G401.6 (cell line): ENCODE measurements at regions not wholly inside any gene's neighbourhood (a gene's known extent, or its start where the extent isn't known, plus 50 kb on each side); places are given as distances from the start of the nearest gene placed in this dataset.
A peak's percentile ranks its signal among the peaks of the same experiment; 100 is the strongest.
"Not testable (repeated sequence)": the region's sequence is repeated elsewhere in the genome, so short reads cannot be mapped to it uniquely, and the experiment has no call there.

Experiments used
- FAIRE-seq: peaks from 2 replicates; lab custom pipeline; 2012; peaks lifted over from hg19 to GRCh38; lab: Jason Lieb, UNC

GRCh38 chr6:67870321-67870720 is 764.8 kb upstream of the ADGRB3 start:
- no peak for FAIRE-seq

GRCh38 chr6:67863346-67863745 is 771.7 kb upstream of the ADGRB3 start:
- no peak for FAIRE-seq

GRCh38 chr6:67854098-67854497 is 781.0 kb upstream of the ADGRB3 start:
- no peak for FAIRE-seq

GRCh38 chr6:67839818-67840217 is 795.3 kb upstream of the ADGRB3 start:
- FAIRE-seq = no peak

GRCh38 chr6:67825201-67825895 is 809.7 kb upstream of the ADGRB3 start:
- FAIRE-seq = no peak

- no peak for FAIRE-seq
Observed at GRCh38 chr6:67818322-67818721, 816.8 kb upstream of the ADGRB3 start.

- no peak for FAIRE-seq
Observed at GRCh38 chr6:67815623-67816022, 819.5 kb upstream of the ADGRB3 start.

GRCh38 chr6:67814262-67814661 is 820.8 kb upstream of the ADGRB3 start:
- no peak for FAIRE-seq

GRCh38 chr6:67812693-67813092 is 822.4 kb upstream of the ADGRB3 start:
- no peak for FAIRE-seq

- FAIRE-seq = no peak
Observed at GRCh38 chr6:67812125-67812524, 823.0 kb upstream of the ADGRB3 start.

- FAIRE-seq = no peak
Observed at GRCh38 chr6:67811239-67812037, 823.6 kb upstream of the ADGRB3 start.

- FAIRE-seq = not testable (repeated sequence)
Observed at GRCh38 chr6:67804808-67805207, 830.3 kb upstream of the ADGRB3 start.

- no peak for FAIRE-seq
Observed at GRCh38 chr6:67802771-67803170, 832.3 kb upstream of the ADGRB3 start.

GRCh38 chr6:67792996-67793395 is 842.1 kb upstream of the ADGRB3 start:
- FAIRE-seq = no peak

GRCh38 chr6:67790569-67790968 is 844.5 kb upstream of the ADGRB3 start:
- FAIRE-seq = no peak

- peak; percentile 53 for FAIRE-seq
Observed at GRCh38 chr6:67787119-67787518, 848.0 kb upstream of the ADGRB3 start.

GRCh38 chr6:67779876-67780275 is 855.2 kb upstream of the ADGRB3 start:
- no peak for FAIRE-seq

GRCh38 chr6:67775333-67775732 is 859.7 kb upstream of the ADGRB3 start:
- no peak for FAIRE-seq

GRCh38 chr6:67768972-67769371 is 866.1 kb upstream of the ADGRB3 start:
- no peak for FAIRE-seq

- FAIRE-seq = not testable (repeated sequence)
Observed at GRCh38 chr6:67767046-67767822, 867.8 kb upstream of the ADGRB3 start.

GRCh38 chr6:67766057-67766456 is 869.0 kb upstream of the ADGRB3 start:
- no peak for FAIRE-seq

GRCh38 chr6:67759001-67759400 is 876.1 kb upstream of the ADGRB3 start:
- no peak for FAIRE-seq

GRCh38 chr6:67757465-67758033 is 877.5 kb upstream of the ADGRB3 start:
- no peak for FAIRE-seq
